ENCODE measurements at regions not wholly inside any gene's neighbourhood (a gene's known extent, or its start where the extent isn't known, plus 50 kb on each side); places are given as distances from the start of the nearest gene placed in this dataset.
"Not testable (repeated sequence)": the region's sequence is repeated elsewhere in the genome, so short reads cannot be mapped to it uniquely, and the experiment has no call there.

GRCh38 chr14:56351861-56352260 is 227.7 kb upstream of the TMEM260 start:
- Mint-ChIP-seq H3K27ac (no peak overlapping the region), H3K4me1 (no peaks in the 10 kb centered on the region), H3K27me3 (peaks cover 6% of the 10 kb centered on the region), H3K9me3 (ENCODE audit: low read depth) (no peaks in the 10 kb centered on the region), H3K36me3 (no peaks in the 10 kb centered on the region), H3K4me3 (no peak overlapping the region)
- CTCF ChIA-PET, result no interaction called here
- no peak for ATAC-seq
- DNase-seq, result no peak

GRCh38 chr14:56352999-56353398 is 226.6 kb upstream of the TMEM260 start:
- H3K4me3 Mint-ChIP-seq, result no peak overlapping the region
- peaks cover under 1% of the 10 kb centered on the region for H3K4me1 Mint-ChIP-seq
- ATAC-seq (no peak), DNase-seq (no peak)
- CTCF ChIA-PET, result no interaction called here
- H3K36me3 Mint-ChIP-seq, result no peaks in the 10 kb centered on the region
- no peaks in the 10 kb centered on the region for H3K9me3 Mint-ChIP-seq (ENCODE audit: low read depth)
- no peak overlapping the region for H3K27ac Mint-ChIP-seq
- H3K27me3 Mint-ChIP-seq, result peaks cover 6% of the 10 kb centered on the region

GRCh38 chr14:56357428-56357827 is 222.2 kb upstream of the TMEM260 start:
- peaks cover 19% of the 10 kb centered on the region for H3K4me1 Mint-ChIP-seq
- peaks cover 4% of the 10 kb centered on the region for H3K27me3 Mint-ChIP-seq
- no peak overlapping the region for H3K27ac Mint-ChIP-seq
- H3K9me3 Mint-ChIP-seq (ENCODE audit: low read depth), result no peaks in the 10 kb centered on the region
- DNase-seq, result no peak
- ATAC-seq, result no peak
- H3K4me3 Mint-ChIP-seq, result no peak overlapping the region
- CTCF ChIA-PET, result no interaction called here
- H3K36me3 Mint-ChIP-seq, result no peaks in the 10 kb centered on the region

- ATAC-seq (no peak), DNase-seq (no peak)
- H3K36me3 Mint-ChIP-seq, result no peaks in the 10 kb centered on the region
- no peak overlapping the region for H3K4me3 Mint-ChIP-seq
- H3K27me3 Mint-ChIP-seq, result peaks cover 1% of the 10 kb centered on the region
- no peaks in the 10 kb centered on the region for H3K9me3 Mint-ChIP-seq (ENCODE audit: low read depth)
- H3K4me1 Mint-ChIP-seq, result peaks cover 19% of the 10 kb centered on the region
- no peak overlapping the region for H3K27ac Mint-ChIP-seq
- CTCF ChIA-PET, result interaction anchor here (0.7 kb wide), 1 partner anchor 138 kb away, joined by 3 read pairs; no protein-coding TSS in a partner anchor
Observed at GRCh38 chr14:56358275-56358674, 221.3 kb upstream of the TMEM260 start.

GRCh38 chr14:56358851-56359614 is 220.6 kb upstream of the TMEM260 start:
- DNase-seq, result peak; percentile 61
- Mint-ChIP-seq H3K4me3 (no peak overlapping the region), H3K36me3 (no peaks in the 10 kb centered on the region), H3K27ac (no peak overlapping the region), H3K27me3 (no peaks in the 10 kb centered on the region), H3K9me3 (ENCODE audit: low read depth) (no peaks in the 10 kb centered on the region), H3K4me1 (peaks cover 19% of the 10 kb centered on the region)
- peak; percentile 83 for ATAC-seq
- CTCF ChIA-PET, result no interaction called here

- DNase-seq; H3K4me1 Mint-ChIP-seq; H3K27me3 Mint-ChIP-seq; H3K4me3 Mint-ChIP-seq; CTCF ChIA-PET; ATAC-seq; H3K9me3 Mint-ChIP-seq (ENCODE audit: low read depth); H3K36me3 Mint-ChIP-seq; H3K27ac Mint-ChIP-seq: not testable (repeated sequence)
Observed at GRCh38 chr14:56365663-56366062, 213.9 kb upstream of the TMEM260 start.

- Mint-ChIP-seq H3K27ac (no peak overlapping the region), H3K4me3 (no peak overlapping the region), H3K4me1 (no peaks in the 10 kb centered on the region), H3K27me3 (peaks cover 5% of the 10 kb centered on the region), H3K36me3 (no peaks in the 10 kb centered on the region), H3K9me3 (ENCODE audit: low read depth) (no peaks in the 10 kb centered on the region)
- ATAC-seq (no peak), DNase-seq (no peak)
- CTCF ChIA-PET, result no interaction called here
Observed at GRCh38 chr14:56367416-56367815, 212.2 kb upstream of the TMEM260 start.

GRCh38 chr14:56371737-56372136 is 207.9 kb upstream of the TMEM260 start:
- ATAC-seq (no peak), DNase-seq (no peak)
- Mint-ChIP-seq H3K27me3 (peaks cover 3% of the 10 kb centered on the region), H3K4me3 (no peak overlapping the region), H3K4me1 (no peaks in the 10 kb centered on the region), H3K9me3 (ENCODE audit: low read depth) (peaks cover 6% of the 10 kb centered on the region), H3K36me3 (no peaks in the 10 kb centered on the region), H3K27ac (no peak overlapping the region)
- CTCF ChIA-PET, result no interaction called here

- H3K9me3 Mint-ChIP-seq (ENCODE audit: low read depth), result peaks cover 6% of the 10 kb centered on the region
- CTCF ChIA-PET, result no interaction called here
- H3K36me3 Mint-ChIP-seq, result no peaks in the 10 kb centered on the region
- H3K27me3 Mint-ChIP-seq, result peaks cover 3% of the 10 kb centered on the region
- no peak overlapping the region for H3K27ac Mint-ChIP-seq
- ATAC-seq, result no peak
- H3K4me1 Mint-ChIP-seq, result no peaks in the 10 kb centered on the region
- H3K4me3 Mint-ChIP-seq, result no peak overlapping the region
- DNase-seq, result no peak
Observed at GRCh38 chr14:56374421-56374820, 205.2 kb upstream of the TMEM260 start.

- DNase-seq (no peak), ATAC-seq (no peak)
- CTCF ChIA-PET, result no interaction called here
- Mint-ChIP-seq H3K36me3 (no peaks in the 10 kb centered on the region), H3K27me3 (peaks cover 4% of the 10 kb centered on the region), H3K27ac (no peak overlapping the region), H3K9me3 (ENCODE audit: low read depth) (no peaks in the 10 kb centered on the region), H3K4me1 (no peaks in the 10 kb centered on the region), H3K4me3 (no peak overlapping the region)
Observed at GRCh38 chr14:56378046-56378445, 201.6 kb upstream of the TMEM260 start.

GRCh38 chr14:56378475-56378877 is 201.1 kb upstream of the TMEM260 start:
- Mint-ChIP-seq H3K27ac (no peak overlapping the region), H3K4me3 (no peak overlapping the region), H3K36me3 (no peaks in the 10 kb centered on the region), H3K27me3 (peaks cover 4% of the 10 kb centered on the region), H3K4me1 (no peaks in the 10 kb centered on the region), H3K9me3 (ENCODE audit: low read depth) (no peaks in the 10 kb centered on the region)
- CTCF ChIA-PET, result no interaction called here
- no peak for ATAC-seq
- DNase-seq, result no peak

- Mint-ChIP-seq H3K27ac (no peak overlapping the region), H3K27me3 (peaks cover 4% of the 10 kb centered on the region), H3K4me1 (no peaks in the 10 kb centered on the region), H3K4me3 (no peak overlapping the region), H3K36me3 (peaks cover 1% of the 10 kb centered on the region), H3K9me3 (ENCODE audit: low read depth) (peaks cover 2% of the 10 kb centered on the region)
- CTCF ChIA-PET, result no interaction called here
- DNase-seq, result no peak
- ATAC-seq, result no peak
Observed at GRCh38 chr14:56379956-56380355, 199.6 kb upstream of the TMEM260 start.

GRCh38 chr14:56386024-56386423 is 193.6 kb upstream of the TMEM260 start:
- CTCF ChIA-PET, result no interaction called here
- H3K27ac Mint-ChIP-seq, result no peak overlapping the region

GRCh38 chr14:56390859-56391258 is 188.7 kb upstream of the TMEM260 start:
- CTCF ChIA-PET, result interaction anchor here (0.7 kb wide), 1 partner anchor 10 kb away, joined by 3 read pairs; no protein-coding TSS in a partner anchor
- H3K36me3 Mint-ChIP-seq, result no peaks in the 10 kb centered on the region
- H3K9me3 Mint-ChIP-seq (ENCODE audit: low read depth), result peaks cover 4% of the 10 kb centered on the region
- H3K27me3 Mint-ChIP-seq, result peaks cover 3% of the 10 kb centered on the region
- no peak overlapping the region for H3K4me3 Mint-ChIP-seq
- DNase-seq (no peak), ATAC-seq (no peak)
- H3K4me1 Mint-ChIP-seq, result no peaks in the 10 kb centered on the region
- no peak overlapping the region for H3K27ac Mint-ChIP-seq

More at GRCh38 chr14:56386024-56386423, 193.6 kb upstream of the TMEM260 start:
- Mint-ChIP-seq H3K9me3 (ENCODE audit: low read depth) (peaks cover 13% of the 10 kb centered on the region), H3K4me3 (no peak overlapping the region), H3K4me1 (no peaks in the 10 kb centered on the region), H3K36me3 (peaks cover 1% of the 10 kb centered on the region), H3K27me3 (peaks cover 4% of the 10 kb centered on the region)
- DNase-seq, result no peak
- no peak for ATAC-seq
